ENCODE measurements at regions not wholly inside any gene's neighbourhood (a gene's known extent, or its start where the extent isn't known, plus 50 kb on each side); places are given as distances from the start of the nearest gene placed in this dataset.

DNA sequence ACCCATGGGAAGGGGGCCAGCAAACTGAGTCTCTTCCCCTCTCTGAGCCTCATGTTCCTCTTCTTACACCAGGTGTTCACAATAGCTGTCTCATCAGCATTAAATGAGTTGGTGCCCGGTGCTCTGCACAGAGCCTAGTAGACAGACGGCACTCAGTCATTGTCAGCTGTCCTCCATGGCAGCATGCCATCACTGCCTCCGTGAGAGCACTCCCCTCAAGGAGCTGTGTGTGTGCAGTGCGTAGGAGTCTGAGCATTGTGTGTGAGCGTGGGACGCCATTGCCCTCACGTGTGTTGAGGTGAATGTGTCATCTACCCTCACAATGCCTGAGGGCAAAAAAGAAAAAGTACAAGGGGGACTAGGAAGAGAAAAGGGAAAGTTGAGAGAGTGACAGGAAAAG is 536.5 kb downstream of the CDK5RAP2 start:
- TF ChIP-seq, protein P1, sequence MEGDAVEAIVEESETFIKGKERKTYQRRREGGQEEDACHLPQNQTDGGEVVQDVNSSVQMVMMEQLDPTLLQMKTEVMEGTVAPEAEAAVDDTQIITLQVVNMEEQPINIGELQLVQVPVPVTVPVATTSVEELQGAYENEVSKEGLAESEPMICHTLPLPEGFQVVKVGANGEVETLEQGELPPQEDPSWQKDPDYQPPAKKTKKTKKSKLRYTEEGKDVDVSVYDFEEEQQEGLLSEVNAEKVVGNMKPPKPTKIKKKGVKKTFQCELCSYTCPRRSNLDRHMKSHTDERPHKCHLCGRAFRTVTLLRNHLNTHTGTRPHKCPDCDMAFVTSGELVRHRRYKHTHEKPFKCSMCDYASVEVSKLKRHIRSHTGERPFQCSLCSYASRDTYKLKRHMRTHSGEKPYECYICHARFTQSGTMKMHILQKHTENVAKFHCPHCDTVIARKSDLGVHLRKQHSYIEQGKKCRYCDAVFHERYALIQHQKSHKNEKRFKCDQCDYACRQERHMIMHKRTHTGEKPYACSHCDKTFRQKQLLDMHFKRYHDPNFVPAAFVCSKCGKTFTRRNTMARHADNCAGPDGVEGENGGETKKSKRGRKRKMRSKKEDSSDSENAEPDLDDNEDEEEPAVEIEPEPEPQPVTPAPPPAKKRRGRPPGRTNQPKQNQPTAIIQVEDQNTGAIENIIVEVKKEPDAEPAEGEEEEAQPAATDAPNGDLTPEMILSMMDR (conservative IDR thresholded peaks at IDR 0.05; ENCODE audit: low read length): no peak
- TF ChIP-seq EZH2phosphoT487 (IDR thresholded peaks at IDR 0.05; ENCODE audit: borderline replicate concordance, low read depth, low read length): no peak

Data from OCI-LY7 (cell line).